K562 (cell line): ENCODE measurements at regions not wholly inside any gene's neighbourhood (a gene's known extent, or its start where the extent isn't known, plus 50 kb on each side); places are given as distances from the start of the nearest gene placed in this dataset.

Experiments used
- BHLHE40 ChIP-seq: IDR thresholded peaks from 2 replicates; pipeline ENCODE4 v1.6.1; 2011; ENCODE audit warnings: low read length, improper control_type of control experiment
- CBX8 ChIP-seq: fragments of 200-600 bp; sonication (generic); IDR thresholded peaks from 2 replicates; pipeline ENCODE4 v1.6.1; 2012; ENCODE audit warnings: borderline replicate concordance, mixed run types, low read depth, mild to moderate bottlenecking, moderate library complexity, mixed read lengths, low read length, control low read depth, inconsistent platforms; ENCODE audit not compliant: poor library complexity, severe bottlenecking; ENCODE audit errors: extremely low read depth
- CREM ChIP-seq: IDR thresholded peaks from 2 replicates; pipeline ENCODE4 v1.6.1; 2014; ENCODE audit warnings: antibody characterized with exemption, low read depth
- E2F5 ChIP-seq: sonication (generic); formaldehyde crosslinking; IDR thresholded peaks from 2 replicates; pipeline ENCODE4 v1.8.0; 2022; ENCODE audit warnings: mild to moderate bottlenecking, missing genetic modification reagents
- ELK1 ChIP-seq: sonication (generic); formaldehyde crosslinking; IDR thresholded peaks from 2 replicates; pipeline ENCODE4 v1.8.1; 2022; ENCODE audit warnings: missing genetic modification reagents
- ILF3 ChIP-seq: fragments of 450-650 bp; IDR thresholded peaks from 2 replicates; pipeline ENCODE4 v1.6.1; 2018; ENCODE audit warnings: antibody characterized with exemption, mild to moderate bottlenecking, moderate library complexity, borderline replicate concordance
- NCOA1 ChIP-seq: fragments of 450-650 bp; IDR thresholded peaks from 2 replicates; pipeline ENCODE4 v1.6.1; 2016; ENCODE audit warnings: low read depth
- SPI1 ChIP-seq: IDR thresholded peaks from 2 replicates; pipeline ENCODE4 v1.6.1; 2011; ENCODE audit warnings: low read depth, low read length, control low read depth, borderline replicate concordance
- ZNF24 ChIP-seq: fragments of 450-650 bp; IDR thresholded peaks from 2 replicates; pipeline ENCODE4 v1.6.1; 2016
- TF ChIP-seq, protein P1 (sequence below), 2 experiments: fragments of 450-650 bp; IDR thresholded peaks; 2 replicates each; pipeline ENCODE4 v1.6.1; 2016; ENCODE audit warnings: mild to moderate bottlenecking in 2 of 2, borderline replicate concordance in 1 of 2, low read depth in 1 of 2, moderate library complexity in 1 of 2
- TF ChIP-seq, protein P2 (sequence below), 3 experiments: IDR thresholded peaks in 2 of 3; conservative IDR thresholded peaks in 1 of 3; 2 replicates each; pipeline ENCODE4 v1.5.1; 2011 to 2012; ENCODE audit warnings: low read length in 3 of 3, mild to moderate bottlenecking in 3 of 3, control low read depth in 2 of 3, improper control_type of control experiment in 1 of 3, inconsistent platforms in 1 of 3, low read depth in 1 of 3, mixed read lengths in 1 of 3, moderate library complexity in 1 of 3; ENCODE audit not compliant: insufficient read depth in 2 of 3
- TF ChIP-seq, protein P3 (sequence below): sonication (generic); formaldehyde crosslinking; IDR thresholded peaks from 2 replicates; pipeline ENCODE4 v1.8.1; 2023; ENCODE audit warnings: mild to moderate bottlenecking, missing genetic modification reagents

- TF ChIP-seq SPI1 (no peak), CBX8 (no peak), ILF3 (no peak), BHLHE40 (no peak), ZNF24 (no peak), NCOA1 (no peak), E2F5 (CRISPR knock-in tag) (no peak), CREM (no peak), ELK1 (no peak)
- TF ChIP-seq, protein P1, sequence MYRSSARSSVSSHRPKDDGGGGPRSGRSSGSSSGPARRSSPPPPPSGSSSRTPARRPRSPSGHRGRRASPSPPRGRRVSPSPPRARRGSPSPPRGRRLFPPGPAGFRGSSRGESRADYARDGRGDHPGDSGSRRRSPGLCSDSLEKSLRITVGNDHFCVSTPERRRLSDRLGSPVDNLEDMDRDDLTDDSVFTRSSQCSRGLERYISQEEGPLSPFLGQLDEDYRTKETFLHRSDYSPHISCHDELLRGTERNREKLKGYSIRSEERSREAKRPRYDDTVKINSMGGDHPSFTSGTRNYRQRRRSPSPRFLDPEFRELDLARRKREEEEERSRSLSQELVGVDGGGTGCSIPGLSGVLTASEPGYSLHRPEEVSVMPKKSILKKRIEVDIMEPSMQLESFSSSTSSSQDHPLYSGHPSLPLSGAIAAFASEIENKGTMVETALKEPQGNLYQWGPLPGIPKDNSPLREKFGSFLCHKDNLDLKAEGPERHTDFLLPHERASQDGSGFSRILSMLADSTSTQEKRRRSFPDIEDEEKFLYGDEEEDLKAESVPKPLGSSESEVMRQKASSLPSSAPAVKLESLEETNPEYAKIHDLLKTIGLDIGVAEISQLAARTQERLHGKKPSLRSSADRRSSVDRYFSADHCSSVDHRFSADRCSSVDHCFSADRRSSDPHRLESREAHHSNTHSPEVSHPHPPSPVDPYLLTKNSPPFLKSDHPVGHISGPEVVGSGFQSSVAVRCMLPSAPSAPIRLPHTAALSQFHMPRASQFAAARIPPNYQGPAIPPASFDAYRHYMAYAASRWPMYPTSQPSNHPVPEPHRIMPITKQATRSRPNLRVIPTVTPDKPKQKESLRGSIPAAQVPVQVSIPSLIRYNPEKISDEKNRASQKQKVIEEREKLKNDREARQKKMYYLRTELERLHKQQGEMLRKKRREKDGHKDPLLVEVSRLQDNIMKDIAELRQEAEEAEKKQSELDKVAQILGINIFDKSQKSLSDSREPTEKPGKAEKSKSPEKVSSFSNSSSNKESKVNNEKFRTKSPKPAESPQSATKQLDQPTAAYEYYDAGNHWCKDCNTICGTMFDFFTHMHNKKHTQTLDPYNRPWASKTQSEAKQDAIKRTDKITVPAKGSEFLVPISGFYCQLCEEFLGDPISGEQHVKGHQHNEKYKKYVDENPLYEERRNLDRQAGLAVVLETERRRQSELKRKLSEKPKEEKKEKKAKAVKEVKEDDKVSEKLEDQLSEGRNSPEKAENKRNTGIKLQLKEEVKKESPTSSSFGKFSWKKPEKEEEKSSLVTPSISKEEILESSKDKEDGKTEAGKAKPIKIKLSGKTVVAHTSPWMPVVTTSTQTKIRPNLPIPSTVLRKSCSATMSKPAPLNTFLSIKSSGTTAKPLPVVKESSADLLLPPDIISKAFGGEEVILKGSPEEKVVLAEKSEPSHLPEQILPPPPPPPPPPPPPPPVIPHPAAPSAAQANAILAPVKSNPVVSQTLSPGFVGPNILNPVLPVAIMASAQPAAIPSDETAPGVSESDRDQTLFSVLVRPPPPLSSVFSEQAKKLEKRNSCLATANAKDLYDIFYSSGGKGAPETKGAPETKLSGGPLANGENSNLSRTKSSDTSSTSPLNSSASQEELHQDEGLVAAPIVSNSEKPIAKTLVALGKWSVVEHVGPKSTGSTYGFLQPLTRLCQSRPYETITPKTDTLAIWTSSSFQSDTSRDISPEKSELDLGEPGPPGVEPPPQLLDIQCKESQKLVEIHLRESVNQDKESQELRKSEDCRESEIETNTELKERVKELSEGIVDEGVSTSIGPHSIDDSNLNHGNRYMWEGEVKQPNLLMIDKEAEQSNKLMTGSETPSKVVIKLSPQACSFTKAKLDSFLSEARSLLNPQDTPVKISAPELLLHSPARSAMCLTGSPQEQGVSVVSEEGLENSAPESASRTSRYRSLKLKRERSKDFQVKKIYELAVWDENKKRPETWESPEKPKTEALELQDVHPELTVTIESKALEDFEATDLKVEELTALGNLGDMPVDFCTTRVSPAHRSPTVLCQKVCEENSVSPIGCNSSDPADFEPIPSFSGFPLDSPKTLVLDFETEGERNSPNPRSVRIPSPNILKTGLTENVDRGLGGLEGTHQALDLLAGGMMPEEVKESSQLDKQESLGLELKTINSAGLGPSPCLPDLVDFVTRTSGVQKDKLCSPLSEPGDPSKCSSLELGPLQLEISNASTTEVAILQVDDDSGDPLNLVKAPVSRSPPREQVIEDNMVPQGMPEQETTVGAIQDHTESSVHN (IDR thresholded peaks at IDR 0.05; ENCODE audit: borderline replicate concordance in 1 of 2, low read depth in 1 of 2), result no peak
- TF ChIP-seq, protein P2, sequence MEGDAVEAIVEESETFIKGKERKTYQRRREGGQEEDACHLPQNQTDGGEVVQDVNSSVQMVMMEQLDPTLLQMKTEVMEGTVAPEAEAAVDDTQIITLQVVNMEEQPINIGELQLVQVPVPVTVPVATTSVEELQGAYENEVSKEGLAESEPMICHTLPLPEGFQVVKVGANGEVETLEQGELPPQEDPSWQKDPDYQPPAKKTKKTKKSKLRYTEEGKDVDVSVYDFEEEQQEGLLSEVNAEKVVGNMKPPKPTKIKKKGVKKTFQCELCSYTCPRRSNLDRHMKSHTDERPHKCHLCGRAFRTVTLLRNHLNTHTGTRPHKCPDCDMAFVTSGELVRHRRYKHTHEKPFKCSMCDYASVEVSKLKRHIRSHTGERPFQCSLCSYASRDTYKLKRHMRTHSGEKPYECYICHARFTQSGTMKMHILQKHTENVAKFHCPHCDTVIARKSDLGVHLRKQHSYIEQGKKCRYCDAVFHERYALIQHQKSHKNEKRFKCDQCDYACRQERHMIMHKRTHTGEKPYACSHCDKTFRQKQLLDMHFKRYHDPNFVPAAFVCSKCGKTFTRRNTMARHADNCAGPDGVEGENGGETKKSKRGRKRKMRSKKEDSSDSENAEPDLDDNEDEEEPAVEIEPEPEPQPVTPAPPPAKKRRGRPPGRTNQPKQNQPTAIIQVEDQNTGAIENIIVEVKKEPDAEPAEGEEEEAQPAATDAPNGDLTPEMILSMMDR (IDR thresholded peaks at IDR 0.05 in 2 of 3, conservative IDR thresholded peaks at IDR 0.05 in 1 of 3; ENCODE audit: insufficient read depth in 2 of 3, low read depth in 1 of 3, low read length in 3 of 3), result no peak
- TF ChIP-seq, protein P3, sequence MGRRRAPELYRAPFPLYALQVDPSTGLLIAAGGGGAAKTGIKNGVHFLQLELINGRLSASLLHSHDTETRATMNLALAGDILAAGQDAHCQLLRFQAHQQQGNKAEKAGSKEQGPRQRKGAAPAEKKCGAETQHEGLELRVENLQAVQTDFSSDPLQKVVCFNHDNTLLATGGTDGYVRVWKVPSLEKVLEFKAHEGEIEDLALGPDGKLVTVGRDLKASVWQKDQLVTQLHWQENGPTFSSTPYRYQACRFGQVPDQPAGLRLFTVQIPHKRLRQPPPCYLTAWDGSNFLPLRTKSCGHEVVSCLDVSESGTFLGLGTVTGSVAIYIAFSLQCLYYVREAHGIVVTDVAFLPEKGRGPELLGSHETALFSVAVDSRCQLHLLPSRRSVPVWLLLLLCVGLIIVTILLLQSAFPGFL (CRISPR knock-in tag), result no peak
These were observed 1476.1 kb upstream of the TENM3 start for GRCh38 chr4:180766944-180767729.
